Limb (tissue), 2 donors: ENCODE measurements at regions not wholly inside any gene's neighbourhood (a gene's known extent, or its start where the extent isn't known, plus 50 kb on each side); places are given as distances from the start of the nearest gene placed in this dataset.
A peak's percentile ranks its signal among the peaks of the same experiment; 100 is the strongest.
"Not testable (repeated sequence)": the region's sequence is repeated elsewhere in the genome, so short reads cannot be mapped to it uniquely, and the experiment has no call there.

Source experiments
- DNase-seq, 2 donors: peaks; one replicate each; pipeline ENCODE4 v3.0.0-alpha.2; 2016; ENCODE audit errors: extremely low spot score in 2 of 2

DNA sequence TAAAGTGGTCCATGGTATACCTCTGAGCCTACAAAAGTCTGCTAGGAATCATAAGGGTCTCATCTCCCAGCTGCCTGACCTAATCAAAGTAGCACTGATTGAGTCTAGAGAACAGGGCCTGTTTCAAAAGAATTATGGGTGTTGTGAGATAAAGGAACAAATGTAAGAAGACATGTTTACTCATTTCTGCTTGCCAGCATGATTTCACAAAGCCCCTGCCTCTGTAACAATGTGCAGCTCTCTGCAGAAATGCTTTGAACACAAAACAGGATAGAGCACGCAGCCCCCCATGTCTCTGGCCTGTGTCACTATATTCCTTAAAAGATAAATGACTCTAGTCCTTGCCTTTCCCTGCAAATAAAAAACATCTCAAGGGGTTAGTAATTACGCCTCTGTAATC lies 94.7 kb upstream of the IGSF10 start:
- no peak for DNase-seq

DNA sequence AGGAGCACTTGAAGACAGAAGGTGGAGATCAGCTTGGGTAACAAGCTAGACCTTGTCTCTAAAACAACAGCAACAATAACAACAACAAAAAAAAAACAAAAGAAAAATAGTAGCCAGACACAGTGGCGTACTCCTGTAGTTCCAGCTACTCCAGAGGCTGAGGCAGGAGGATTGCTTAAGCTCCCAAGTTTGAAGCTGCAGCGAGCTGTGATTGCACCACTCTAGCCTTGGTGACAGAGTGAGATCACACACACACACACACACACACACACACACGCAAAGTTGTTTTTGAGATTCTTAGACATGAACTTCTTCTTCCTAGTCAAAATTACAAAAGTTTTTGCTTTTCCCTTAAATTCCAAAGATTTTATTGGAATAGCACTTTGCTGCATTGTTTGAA lies 93.0 kb upstream of the IGSF10 start:
- DNase-seq: no peak

DNA sequence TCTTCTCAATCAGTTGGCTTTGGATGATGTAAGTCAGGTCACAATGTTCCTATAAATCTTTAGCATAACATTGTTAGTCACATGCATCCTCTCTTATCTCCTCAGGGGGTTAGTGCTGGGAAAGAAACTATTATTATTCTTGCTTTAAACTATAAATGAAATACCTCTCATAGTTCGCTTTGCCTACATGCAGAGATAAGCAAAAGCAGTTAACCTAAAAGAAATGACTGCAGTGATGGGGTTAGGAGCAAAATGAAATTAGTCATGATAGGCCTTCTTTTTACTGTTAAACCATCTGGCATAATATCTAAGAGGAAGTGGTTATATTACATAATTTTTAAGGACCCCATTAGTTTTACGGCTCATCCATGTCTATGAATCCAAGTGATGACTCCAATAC lies 91.7 kb upstream of the IGSF10 start:
- no peak for DNase-seq

DNA sequence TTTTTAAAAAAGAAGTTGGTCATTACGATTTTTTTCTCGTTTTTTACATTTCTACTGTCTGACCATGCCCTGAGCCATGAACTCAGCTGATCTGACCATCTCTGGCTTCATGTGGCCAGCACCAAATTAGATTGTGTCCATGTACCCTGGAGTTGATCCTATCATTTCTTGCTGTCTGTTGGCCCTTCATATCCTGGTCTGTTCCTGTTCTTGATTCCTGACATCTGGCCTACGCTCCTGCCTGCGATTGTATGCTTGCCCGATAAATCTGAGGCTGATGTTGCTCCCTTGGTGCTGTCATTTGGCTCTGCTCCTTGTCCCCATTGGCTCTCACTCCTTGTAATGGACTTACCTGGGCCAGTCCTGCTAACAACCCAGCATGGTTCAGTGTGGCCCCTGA lies 89.8 kb upstream of the IGSF10 start:
- no peak for DNase-seq

DNA sequence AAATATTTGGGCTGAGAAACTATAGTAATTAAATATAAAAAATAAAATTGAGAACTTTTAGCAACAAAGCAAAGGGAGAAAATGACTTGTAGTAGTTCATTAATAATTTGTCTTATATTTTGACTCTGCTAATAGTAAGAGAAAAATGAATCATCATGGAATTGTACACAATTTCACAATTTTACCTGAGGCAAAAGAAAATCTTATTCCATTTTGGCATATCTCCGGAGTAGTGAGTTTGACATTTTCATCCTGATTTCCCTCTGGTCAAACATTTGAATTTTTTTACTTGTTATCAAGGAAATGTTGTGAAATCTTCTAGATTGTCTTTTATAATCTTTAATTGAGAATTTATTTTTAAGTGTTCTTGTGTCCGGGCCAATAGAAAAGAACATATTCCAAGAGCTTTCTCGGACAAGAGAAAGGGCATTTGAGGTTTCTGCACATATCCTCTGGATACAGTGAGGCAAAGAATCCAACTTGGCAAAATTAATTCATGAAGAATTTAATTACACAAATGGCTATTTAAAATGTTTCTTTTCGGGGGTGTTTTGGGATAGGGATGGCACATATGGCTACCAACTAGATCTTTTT lies 89.3 kb upstream of the IGSF10 start:
- no peak for DNase-seq

DNA sequence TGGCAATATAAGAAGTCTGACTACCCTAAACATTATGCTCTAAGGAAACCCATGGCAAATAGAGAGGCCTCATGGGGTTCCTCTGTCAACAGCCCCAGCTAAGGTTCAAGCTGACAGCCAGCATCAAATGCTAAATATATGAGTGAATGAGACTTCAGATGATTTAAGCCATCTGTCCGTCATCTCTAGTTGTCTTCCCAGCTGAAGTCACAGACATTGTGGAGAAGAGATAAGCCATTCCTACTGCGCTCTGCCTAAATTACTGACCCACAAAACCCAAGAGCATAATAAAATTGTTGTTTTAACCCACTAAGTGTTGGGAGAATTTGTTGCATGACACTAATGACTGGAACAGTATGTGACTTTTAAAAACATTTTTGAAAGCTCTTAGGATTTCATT lies 87.3 kb upstream of the IGSF10 start:
- no peak for DNase-seq

DNA sequence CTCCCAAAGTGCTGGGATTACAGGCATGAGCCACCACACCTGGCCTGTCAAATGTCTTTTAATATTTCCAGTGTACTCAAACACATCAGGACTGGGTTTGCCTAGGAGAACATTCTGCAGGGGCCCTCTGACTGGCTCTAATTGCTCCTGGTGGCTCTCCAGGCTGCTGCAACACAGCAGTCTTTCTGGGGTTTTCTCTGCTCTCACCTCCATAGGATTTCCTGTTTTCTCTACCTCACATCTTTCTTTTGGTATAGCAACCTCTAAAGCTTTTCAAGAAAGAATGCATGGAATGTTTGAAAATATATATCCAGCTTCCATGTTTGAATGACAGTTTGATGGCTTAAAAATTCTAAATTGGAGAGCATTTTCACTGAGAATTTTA lies 83.3 kb upstream of the IGSF10 start:
- no peak for DNase-seq

DNA sequence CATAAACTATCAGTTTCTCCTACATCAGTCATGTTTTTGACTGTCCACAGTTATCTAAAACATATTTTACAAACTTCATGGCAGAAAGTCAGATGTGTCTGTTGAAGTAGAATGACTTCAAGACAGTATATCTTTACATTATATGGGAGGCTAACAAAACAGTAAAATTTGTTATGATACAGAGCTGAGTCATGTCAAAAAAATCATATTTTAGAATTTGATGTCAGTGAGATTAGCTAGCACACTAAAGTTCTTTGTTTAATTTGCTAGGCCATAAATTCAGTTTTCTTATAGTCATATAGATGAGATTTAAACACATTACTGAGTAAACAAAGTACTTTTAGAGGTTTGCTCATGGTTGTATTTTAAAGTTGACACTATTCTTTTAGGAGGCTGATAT lies 80.3 kb upstream of the IGSF10 start:
- no peak for DNase-seq

DNA sequence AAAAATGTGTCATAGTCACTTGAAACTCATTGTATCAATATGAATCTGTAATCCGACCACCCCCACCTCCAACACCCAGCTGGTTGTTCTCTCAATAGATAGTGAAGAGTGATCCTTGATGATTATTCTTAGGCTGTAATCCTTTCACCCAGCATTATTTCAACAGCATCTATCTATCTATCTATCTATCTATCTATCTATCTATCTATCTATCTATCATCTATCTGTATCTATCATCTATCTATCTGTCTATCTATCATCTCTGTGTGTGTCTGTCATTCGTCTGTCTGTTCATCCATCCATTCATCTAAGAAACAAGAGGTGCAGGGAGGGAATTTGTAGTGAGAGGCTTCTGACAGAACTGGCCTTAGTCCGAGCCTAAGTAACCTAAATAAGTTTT lies 78.7 kb upstream of the IGSF10 start:
- no peak for DNase-seq

DNA sequence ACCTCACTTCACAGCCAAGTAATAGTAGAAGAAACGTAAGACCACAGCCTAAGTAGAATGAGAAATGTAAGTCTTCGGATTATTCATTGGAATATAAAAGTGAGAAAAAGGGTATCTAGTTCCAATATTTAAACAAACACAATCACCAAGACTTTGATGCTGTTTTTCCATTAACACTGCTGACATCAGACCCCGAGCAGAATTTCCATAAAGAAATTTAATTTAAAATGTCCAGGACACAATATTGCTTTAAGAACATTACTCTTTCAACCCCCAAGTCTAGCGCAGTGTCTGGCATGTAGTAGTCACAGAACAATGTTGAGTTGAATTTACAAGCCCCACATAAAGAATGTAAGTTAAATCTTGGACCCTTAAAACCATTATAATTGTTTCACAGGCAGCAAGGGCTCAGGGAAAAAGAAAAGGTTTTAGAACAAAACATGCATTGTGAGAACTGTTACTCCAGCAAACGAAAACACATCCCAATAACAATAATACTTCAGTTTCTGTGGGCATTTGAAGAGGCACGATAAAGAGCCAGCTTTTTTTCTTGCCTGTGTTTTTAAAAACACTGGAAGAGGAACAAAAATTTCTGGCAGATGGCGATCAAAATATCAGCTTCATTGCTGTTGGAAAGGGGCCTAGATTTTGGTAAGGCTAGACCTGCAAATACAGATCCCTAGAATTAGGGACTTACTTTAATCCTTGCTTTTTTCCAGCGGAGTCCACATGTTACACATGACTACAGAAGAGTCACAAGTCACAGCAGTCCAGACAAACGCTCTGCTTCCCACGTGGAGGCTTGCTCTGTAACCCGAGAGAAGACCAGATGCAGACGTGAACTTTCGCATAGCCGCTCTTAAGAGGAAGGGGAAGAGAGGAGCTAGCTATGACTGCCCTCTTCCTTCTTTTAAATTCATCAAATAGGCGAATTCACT lies 77.9 kb upstream of the IGSF10 start:
- DNase-seq: peak; percentile 42 to 74

DNA sequence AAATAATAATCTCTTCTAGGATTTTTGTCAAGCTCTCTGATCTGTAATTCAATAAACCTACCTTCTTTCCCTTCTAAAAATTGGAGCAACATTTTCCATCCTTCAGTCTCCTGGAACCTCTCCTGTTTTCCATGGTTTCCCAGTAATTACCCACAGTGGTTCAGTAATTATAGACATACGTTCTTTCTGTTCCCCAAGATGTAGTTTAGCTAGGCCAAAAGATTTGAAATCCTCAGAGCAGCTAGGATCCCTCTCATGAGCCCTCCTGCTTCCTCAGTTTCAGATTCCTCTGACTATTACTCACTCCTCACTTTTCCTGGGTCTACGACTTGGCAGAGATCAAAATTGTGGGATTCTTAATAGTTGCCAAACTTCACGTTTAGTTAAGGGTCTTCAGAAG lies 76.9 kb upstream of the IGSF10 start:
- peak in 1 of 2 donors; percentile 47 for DNase-seq

DNA sequence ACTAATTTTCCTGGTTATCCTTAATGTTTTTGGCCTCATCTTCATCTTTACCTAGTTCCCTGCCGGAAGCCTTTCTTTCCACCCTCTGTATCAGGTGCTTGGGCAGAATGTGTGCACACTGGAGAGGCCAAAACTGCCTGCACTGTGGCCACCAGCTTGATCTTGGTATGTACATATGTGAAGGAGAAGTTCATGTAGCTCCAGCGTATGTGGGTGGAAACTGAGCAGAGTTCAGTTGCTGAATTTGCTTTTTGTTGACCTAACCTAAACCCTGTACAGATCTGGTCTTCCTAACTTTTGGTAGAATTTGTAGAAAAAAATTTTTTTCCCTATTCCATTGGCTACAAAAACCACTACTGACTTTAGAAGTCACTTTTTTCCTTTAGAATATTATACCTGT lies 65.9 kb upstream of the IGSF10 start:
- no peak for DNase-seq

DNA sequence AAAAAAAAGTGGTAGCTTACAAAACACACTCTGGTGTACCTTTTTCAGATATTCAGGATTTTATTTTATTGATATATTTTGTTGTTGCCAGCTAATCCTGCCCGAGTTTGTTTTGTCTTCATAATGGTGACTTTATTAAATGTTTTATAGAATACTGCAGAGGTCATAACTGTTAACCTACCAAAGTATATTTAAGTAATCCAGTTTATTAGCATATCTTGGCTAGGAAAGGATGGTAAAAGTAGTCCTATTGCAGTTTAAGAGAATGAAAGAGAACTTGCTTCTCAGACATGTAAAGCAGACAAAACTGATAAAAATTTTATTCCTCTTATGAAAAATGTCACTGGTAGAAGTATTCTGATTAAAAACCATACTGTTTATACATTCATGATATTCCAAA lies 59.2 kb upstream of the IGSF10 start:
- DNase-seq: no peak

DNA sequence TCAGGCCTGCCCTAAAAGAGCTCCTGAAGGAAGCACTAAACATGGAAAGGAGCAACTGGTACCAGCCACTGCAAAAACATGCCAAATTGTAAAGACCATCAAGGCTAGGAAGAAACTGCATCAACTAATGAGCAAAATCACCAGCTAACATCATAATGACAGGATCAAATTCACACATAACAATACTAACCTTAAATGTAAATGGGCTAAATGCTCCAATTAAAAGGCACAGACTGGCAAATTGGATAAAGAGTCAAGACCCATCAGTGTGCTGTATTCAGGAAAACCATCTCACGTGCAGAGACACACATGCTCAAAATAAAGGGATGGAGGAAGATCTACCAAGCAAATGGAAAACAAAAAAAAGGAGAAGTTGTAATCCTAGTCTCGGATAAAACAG lies 50.6 kb upstream of the IGSF10 start:
- DNase-seq: not testable (repeated sequence)
